ENCODE measurements at regions not wholly inside any gene's neighbourhood (a gene's known extent, or its start where the extent isn't known, plus 50 kb on each side); places are given as distances from the start of the nearest gene placed in this dataset.
A peak's percentile ranks its signal among the peaks of the same experiment; 100 is the strongest.

DNA sequence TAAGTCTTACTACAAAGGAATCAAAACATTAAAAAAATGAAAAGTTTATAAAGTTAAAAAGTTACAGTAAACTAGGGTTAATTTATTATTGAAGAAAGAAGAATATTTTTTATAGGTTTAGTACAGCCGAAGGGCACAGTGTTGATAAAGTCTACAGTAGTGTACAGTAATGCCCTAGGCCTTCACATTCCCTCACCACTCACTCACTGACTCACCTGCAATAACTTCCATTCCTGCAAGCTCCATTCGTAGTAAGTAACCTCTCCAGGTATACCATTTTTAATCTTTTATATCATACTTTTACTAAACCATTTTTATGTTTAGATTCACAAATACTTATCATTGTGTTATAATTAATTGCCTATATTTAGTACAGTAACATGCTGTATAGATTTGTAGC is 307.5 kb upstream of the FAM241A start:
- DNase-seq = no peak

- no peak for DNase-seq
Observed at GRCh38 chr4:111838406-111838930, 306.8 kb upstream of the FAM241A start.

GRCh38 chr4:111839141-111839540 is 306.1 kb upstream of the FAM241A start:
- no peak for DNase-seq

- DNase-seq = no peak
Observed at GRCh38 chr4:111842336-111842735, 302.9 kb upstream of the FAM241A start.

DNA sequence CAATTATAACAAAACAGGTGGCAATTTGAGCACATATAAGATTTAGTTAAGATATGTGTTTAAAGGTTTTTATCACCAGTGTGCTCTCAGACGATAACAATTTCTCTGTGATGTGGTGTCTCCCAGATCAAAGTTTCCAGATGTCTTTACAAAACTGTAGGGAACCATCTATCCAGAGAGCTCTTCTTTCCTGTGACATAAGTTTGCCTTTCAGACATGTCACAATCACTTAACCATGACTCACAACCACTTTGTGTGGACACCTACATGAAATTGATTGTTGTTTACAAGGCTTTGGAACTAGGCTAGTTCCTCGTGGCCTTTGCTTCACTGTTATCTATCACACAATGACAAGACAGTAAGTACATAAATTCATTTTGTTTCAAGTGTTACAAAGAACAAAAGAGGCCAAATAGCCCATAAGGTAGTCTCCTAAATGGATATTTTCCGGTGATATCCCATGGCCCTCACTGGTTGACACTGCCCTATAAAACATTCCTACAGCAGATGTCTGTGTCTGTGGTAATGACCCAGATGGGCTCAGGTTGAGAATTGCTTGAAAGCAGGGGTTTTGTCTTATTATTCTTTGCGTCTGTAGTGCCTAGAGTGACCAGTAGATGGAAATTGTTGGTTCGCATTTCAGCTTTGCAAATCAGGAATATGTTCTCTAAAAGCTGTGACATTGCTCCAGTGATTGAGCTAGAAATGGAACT is 297.8 kb upstream of the FAM241A start:
- no peak for DNase-seq

DNA sequence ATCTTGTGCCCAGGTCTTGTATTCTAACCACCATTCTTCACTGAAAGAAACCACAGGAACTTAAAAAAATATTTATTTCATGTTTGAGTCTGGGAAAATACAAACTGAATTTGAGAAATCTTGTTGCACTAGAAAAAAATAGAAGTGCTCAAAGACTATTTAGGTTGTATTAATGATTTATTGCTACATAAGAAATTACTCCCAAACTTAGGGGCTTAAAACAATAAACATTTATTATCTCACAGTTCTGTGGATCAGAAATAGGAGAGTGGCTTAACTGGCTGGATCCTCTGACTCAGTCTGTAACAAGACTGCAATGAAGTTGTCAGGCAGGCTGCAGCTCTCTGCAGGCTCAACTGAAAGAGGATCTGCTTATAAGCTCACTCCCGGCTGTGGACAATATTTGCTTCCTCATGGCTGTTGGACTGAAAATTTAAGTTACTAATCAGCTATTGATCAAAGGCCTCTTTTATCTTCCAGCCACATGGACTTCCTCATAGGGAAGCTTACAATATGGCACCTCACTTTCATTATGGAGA is 295.4 kb upstream of the FAM241A start:
- no peak for DNase-seq

DNA sequence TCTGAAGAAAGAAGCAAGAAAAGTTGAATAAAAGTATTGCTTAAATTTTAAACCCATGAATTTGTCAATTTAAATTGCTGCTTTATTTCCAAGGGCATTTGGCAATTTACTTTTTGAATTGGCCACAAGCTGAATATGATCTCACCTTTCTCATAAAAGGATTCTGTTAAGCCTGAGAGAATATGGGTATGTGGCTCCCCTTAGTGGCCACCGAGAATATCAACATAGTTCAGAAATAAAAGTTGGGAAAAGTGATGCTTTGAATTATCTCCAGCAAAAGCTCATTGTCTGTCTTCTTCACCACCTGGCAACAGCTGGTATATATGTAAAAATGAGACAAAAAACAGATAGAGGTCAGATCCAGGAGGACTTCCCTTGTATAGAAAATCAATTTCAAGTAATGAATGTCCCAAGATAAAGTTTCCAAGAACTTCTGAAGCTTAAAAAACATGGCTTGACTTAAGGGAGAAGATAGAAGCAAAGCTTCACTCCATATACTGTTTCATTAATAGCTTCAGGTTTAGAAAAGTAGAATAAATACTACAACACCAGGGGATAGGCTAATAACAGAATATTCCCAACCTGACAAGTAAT is 290.7 kb upstream of the FAM241A start:
- DNase-seq = no peak

DNA sequence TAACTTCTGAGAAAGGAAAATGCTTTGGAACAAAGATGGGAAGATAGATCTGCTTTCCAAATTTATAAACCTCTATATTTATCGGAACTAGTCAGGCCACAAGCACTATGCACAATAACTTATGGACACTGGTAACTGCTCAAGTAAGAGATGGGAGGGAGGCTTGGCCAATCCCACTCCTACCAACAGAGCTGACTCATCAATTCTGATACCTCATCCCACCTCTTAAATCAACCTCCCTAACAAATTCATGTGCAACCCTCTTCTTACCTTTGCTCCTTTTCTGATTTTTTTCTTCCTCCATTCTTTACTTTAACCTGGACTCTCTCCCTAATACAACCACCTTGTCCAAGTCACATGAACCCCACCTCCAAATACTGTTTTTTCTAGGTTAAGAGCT is 289.9 kb upstream of the FAM241A start:
- DNase-seq = no peak

DNA sequence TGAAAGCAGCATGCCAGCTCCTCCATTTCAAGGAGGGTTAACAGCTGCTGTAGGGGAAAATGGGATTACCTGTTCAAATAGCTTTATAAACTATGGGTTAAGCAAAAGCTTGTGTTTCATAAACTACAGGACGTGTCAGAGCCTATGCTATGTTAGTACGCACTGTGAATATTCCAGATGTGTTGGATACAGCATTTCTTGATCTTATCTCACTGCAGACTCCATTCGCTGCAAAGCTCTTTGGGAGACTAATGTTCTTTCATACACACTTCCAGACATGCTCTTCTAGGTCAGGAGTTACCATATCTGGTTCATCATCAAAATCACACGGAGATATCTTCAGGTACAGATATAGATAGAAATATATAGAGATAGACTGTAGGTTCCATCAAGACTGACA is 281.2 kb upstream of the FAM241A start:
- no peak for DNase-seq

- DNase-seq = no peak
Observed at GRCh38 chr4:111869339-111869738, 275.9 kb upstream of the FAM241A start.

DNA sequence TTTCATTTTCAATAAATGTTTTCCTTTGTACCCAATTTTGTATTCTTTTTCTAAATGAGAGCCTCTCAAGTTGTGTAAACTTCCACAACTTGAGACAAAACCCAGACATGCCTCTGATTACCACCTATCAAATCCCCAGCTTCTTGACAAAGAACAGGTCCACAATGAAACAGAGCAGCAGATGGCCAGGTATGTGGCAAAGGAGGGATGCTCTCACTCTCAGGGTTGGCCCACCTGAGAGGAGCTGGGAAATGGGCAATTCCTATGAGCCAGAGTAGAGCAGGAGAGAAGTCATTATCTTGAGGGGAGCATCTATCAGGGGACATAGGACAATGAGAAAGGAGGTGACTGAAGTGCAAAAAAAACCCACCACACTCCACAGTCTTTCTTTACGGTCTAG is 273.5 kb upstream of the FAM241A start:
- no peak for DNase-seq

- no peak for DNase-seq
Observed at GRCh38 chr4:111873801-111874200, 271.5 kb upstream of the FAM241A start.

DNA sequence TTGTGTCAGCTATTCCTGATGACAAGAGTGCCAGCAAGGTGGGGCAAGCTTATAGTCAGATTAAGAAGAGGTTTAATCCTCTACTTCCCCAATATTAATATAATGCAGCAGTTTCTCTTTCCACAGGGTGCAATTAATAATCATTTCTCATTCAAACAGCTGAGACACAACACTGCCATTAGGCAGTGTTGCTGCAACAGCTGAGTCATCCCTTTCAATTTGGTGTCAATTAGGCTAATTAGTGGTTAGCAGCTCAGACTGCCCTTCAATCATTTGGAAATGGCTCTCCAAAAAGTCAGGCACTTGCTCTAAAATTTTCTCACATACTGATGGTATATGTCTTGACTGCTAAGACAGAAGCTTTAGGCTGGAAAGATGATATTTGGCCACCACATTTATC is 265.7 kb upstream of the FAM241A start:
- DNase-seq = no peak

GRCh38 chr4:111880116-111880515 is 265.1 kb upstream of the FAM241A start:
- DNase-seq = no peak

DNA sequence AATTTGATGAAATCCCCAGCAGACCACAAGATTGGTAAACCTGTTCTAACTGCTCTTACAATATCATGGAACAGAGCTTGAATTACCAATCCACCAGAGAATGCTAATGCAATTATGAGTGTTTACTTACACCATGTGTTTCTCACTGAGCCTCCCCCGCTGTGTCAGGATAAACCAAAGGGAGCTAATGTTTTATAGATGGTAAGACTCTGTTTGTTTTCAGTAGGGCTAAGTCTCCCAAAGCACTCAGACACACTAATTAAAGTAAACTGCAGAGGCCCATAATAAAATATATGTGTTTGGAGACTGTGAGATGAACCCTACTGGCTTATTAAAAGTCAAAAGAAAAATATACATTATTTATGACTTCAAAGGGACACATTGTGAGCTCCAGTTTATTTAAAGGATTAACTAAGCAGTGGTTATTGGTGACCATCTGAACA is 261.7 kb upstream of the FAM241A start:
- no peak for DNase-seq

GRCh38 chr4:111890412-111890811 is 254.8 kb upstream of the FAM241A start:
- DNase-seq = no peak

DNA sequence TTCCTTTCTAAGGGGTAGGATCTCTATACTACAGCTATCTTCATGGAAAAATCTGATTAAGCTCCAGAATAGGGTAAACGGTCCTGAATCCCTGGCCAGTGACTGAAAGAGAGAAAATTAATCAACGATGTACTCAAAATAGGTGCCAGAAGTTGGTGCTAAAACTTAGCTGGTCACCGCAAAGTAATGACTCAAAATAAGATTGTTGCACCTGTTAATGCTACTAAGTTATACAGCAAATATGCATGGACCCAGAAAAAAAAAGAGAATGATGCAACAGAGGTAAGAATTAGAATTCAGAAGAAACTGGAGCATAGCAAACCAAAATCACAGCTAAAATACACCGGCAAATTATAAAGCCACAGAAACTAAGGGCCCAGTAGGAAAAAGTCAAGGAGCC is 239.7 kb upstream of the FAM241A start:
- DNase-seq = no peak

GRCh38 chr4:111919639-111920038 is 225.6 kb upstream of the FAM241A start:
- no peak for DNase-seq

GRCh38 chr4:111921714-111922113 is 223.5 kb upstream of the FAM241A start:
- DNase-seq = no peak

GRCh38 chr4:111923786-111924185 is 221.5 kb upstream of the FAM241A start:
- no peak for DNase-seq

GRCh38 chr4:111924696-111925095 is 220.6 kb upstream of the FAM241A start:
- no peak for DNase-seq

DNA sequence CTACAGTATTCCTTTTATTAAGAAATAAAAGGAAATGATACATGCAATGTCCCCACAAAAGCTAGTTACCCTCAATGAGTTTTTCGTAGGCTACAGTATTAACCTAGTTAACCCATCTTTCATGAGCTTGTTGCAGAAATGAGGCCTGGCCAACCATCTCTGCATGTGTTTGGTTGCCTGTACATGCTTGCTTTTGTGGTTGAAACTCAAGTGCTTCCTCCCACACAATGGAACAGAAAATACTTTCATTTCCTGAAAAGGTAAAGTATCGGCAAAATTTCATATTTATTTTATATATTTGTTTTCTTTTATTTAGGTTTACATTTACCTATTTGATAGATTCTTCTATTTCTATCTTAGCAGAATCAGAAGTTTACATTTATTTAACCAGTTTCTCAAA is 214.6 kb upstream of the FAM241A start:
- no peak for DNase-seq

DNA sequence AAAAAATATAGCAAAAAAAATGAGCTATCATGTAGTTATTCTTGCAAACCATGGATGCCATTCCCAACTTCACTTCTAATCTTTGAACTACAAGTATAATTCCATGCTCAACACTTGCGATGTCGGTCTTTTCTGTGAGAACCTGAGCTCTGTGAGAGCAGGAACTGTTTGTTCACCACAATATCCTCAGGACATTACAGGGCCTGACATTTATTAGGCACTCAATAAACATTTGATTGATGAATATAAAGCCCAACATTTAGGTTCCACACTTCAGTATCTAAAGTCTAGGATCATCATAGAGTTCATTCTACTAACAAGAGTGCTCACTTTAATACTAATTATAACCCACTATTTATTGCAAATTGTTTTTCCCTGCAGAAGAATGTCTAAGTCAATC is 211.6 kb upstream of the FAM241A start:
- DNase-seq = no peak

DNA sequence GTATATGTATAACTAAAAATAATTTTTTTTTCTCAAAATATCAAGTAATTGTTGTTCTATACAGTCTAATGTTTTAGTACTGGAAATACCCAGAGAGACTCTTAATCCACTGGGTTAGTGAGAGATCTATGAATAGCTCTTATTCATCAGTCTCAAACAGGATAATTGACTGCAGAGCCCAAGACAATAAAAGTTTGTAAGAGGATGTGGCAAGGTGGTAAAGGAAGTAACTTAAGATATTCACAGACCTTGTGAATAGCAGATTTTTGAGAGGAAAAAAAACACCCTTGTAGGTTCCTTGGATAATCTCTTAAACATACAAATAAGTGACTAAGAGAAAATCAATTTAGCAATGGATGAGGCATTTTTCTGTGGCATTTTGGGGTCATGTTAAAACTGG is 210.9 kb upstream of the FAM241A start:
- no peak for DNase-seq

- DNase-seq = peak; percentile 26
Observed at GRCh38 chr4:111937368-111937767, 207.9 kb upstream of the FAM241A start.
